ENCODE measurements at regions not wholly inside any gene's neighbourhood (a gene's known extent, or its start where the extent isn't known, plus 50 kb on each side); places are given as distances from the start of the nearest gene placed in this dataset.

GRCh38 chr9:31065691-31066090 lies 1318.8 kb upstream of the ACO1 start:
- H3K4me3 ChIP-seq, result no peak overlapping the region
- TF ChIP-seq ZNF699 (CRISPR knock-in tag; IDR thresholded peaks at IDR 0.05; ENCODE audit: insufficient replicate concordance) (no peak), EZH2 (IDR thresholded peaks at IDR 0.05; ENCODE audit: borderline replicate concordance, low read depth, low read length) (no peak), MBD2 (IDR thresholded peaks at IDR 0.05; ENCODE audit: borderline replicate concordance, low read depth) (no peak), TEAD4 (IDR thresholded peaks at IDR 0.05; ENCODE audit: low read length) (no peak), TEAD4 (CRISPR knock-in tag; IDR thresholded peaks at IDR 0.05; ENCODE audit: borderline replicate concordance) (no peak)
- FAIRE-seq, result no peak
- no peak overlapping the region for H3K4me2 ChIP-seq (ENCODE audit: insufficient read depth, low read length)
- H3K9me1 ChIP-seq (ENCODE audit: control insufficient read depth, insufficient read depth, low read length), result no peaks in the 10 kb centered on the region
- no peak overlapping the region for H3K9ac ChIP-seq (ENCODE audit: insufficient read depth in 1 of 2, low read depth in 2 of 2, low read length in 2 of 2)
- in situ Hi-C loops (cut with MboI), result no loop called here
- no CpG with 5 or more reads among the region's 3 CpGs for WGBS (ENCODE audit: insufficient coverage, low coverage, missing lambda C conversion rate)
- no peaks in the 10 kb centered on the region for H4K20me1 ChIP-seq (replicated peaks; ENCODE audit: control insufficient read depth, insufficient read depth, low read length)
- intact Hi-C loops (cut with micrococcal nuclease), result no loop called here
- ChIA-PET CTCF (ENCODE audit: low intra/inter-chr PET ratio) (no interaction called here), POLR2A (no interaction called here)
- H3K36me3 ChIP-seq (ENCODE audit: control insufficient read depth, insufficient read depth, low read length), result no peaks in the 10 kb centered on the region
- no peaks in the 10 kb centered on the region for H3K79me2 ChIP-seq (ENCODE audit: control insufficient read depth, insufficient read depth, low read length)
- H3K27ac ChIP-seq (ENCODE audit: extremely low read depth, low read depth, low read length), result no peak overlapping the region
- no peaks in the 10 kb centered on the region for H3K27me3 ChIP-seq (ENCODE audit: control insufficient read depth in 2 of 2, insufficient read depth in 2 of 2, low read length in 2 of 2)
- H3K4me1 ChIP-seq (replicated peaks in 1 of 2; ENCODE audit: control insufficient read depth in 2 of 2, insufficient read depth in 2 of 2, low read length in 2 of 2), result no peaks in the 10 kb centered on the region
- no peak for DNase-seq (ENCODE audit: extremely low read depth in 1 of 4, low spot score in 3 of 4)
- ATAC-seq, result no peak
- H2AFZ ChIP-seq (ENCODE audit: low read depth, low read length), result no peak overlapping the region
- no peaks in the 10 kb centered on the region for H3K9me3 ChIP-seq (replicated peaks; ENCODE audit: control insufficient read depth, insufficient read depth, low read depth, low read length)
- no TSS peak for BruUV-seq (replicated peaks)

GRCh38 chr9:31067418-31067817 lies 1317.0 kb upstream of the ACO1 start:
- intact Hi-C loops (cut with micrococcal nuclease), result no loop called here
- H3K9me3 ChIP-seq (replicated peaks; ENCODE audit: control insufficient read depth, insufficient read depth, low read depth, low read length), result no peaks in the 10 kb centered on the region
- no peak overlapping the region for H3K4me3 ChIP-seq
- H3K36me3 ChIP-seq (ENCODE audit: control insufficient read depth, insufficient read depth, low read length), result no peaks in the 10 kb centered on the region
- H3K9ac ChIP-seq (ENCODE audit: insufficient read depth in 1 of 2, low read depth in 2 of 2, low read length in 2 of 2), result no peak overlapping the region
- FAIRE-seq (no peak), ATAC-seq (no peak), DNase-seq (ENCODE audit: extremely low read depth in 1 of 4, low spot score in 3 of 4) (no peak)
- no peak overlapping the region for H2AFZ ChIP-seq (ENCODE audit: low read depth, low read length)
- ChIA-PET CTCF (ENCODE audit: low intra/inter-chr PET ratio) (no interaction called here), POLR2A (no interaction called here)
- in situ Hi-C loops (cut with MboI), result no loop called here
- no peaks in the 10 kb centered on the region for H3K79me2 ChIP-seq (ENCODE audit: control insufficient read depth, insufficient read depth, low read length)
- H3K27ac ChIP-seq (ENCODE audit: extremely low read depth, low read depth, low read length), result no peak overlapping the region
- no CpG with 5 or more reads among the region's 2 CpGs for WGBS (ENCODE audit: insufficient coverage, low coverage, missing lambda C conversion rate)
- H3K27me3 ChIP-seq (ENCODE audit: control insufficient read depth in 2 of 2, insufficient read depth in 2 of 2, low read length in 2 of 2), result no peaks in the 10 kb centered on the region
- no peak overlapping the region for H3K4me2 ChIP-seq (ENCODE audit: insufficient read depth, low read length)
- no peaks in the 10 kb centered on the region for H3K9me1 ChIP-seq (ENCODE audit: control insufficient read depth, insufficient read depth, low read length)
- no peaks in the 10 kb centered on the region for H4K20me1 ChIP-seq (replicated peaks; ENCODE audit: control insufficient read depth, insufficient read depth, low read length)
- no TSS peak for BruUV-seq (replicated peaks)
- H3K4me1 ChIP-seq (replicated peaks in 1 of 2; ENCODE audit: control insufficient read depth in 2 of 2, insufficient read depth in 2 of 2, low read length in 2 of 2), result no peaks in the 10 kb centered on the region
- TF ChIP-seq ZNF347 (CRISPR knock-in tag; IDR thresholded peaks at IDR 0.05; ENCODE audit: low read depth), result no peak
- TF ChIP-seq ZNF280A (IDR thresholded peaks at IDR 0.05; ENCODE audit: low read depth, partially characterized antibody), result no peak
- TF ChIP-seq ZNF140 (CRISPR knock-in tag; IDR thresholded peaks at IDR 0.05), result no peak
- TF ChIP-seq NONO (IDR thresholded peaks at IDR 0.05; ENCODE audit: low read depth in 2 of 2, low read length in 1 of 2), result no peak
- TF ChIP-seq NFIC (IDR thresholded peaks at IDR 0.05), result no peak
- TF ChIP-seq DMBX1 (CRISPR knock-in tag; IDR thresholded peaks at IDR 0.05; ENCODE audit: borderline replicate concordance), result no peak
- TF ChIP-seq FOXJ3 (CRISPR knock-in tag; IDR thresholded peaks at IDR 0.05), result no peak
- no peak for TF ChIP-seq FOSL1 (tag; conservative IDR thresholded peaks at IDR 0.05)
- TF ChIP-seq POLR3G (IDR thresholded peaks at IDR 0.05; ENCODE audit: extremely low read depth, insufficient read length, insufficient replicate concordance), result no peak
- no peak for TF ChIP-seq RFX5 (IDR thresholded peaks at IDR 0.05; ENCODE audit: low read depth, low read length)
- no peak for TF ChIP-seq ELK3 (CRISPR knock-in tag; IDR thresholded peaks at IDR 0.05)
- no peak for TF ChIP-seq ZNF431 (CRISPR knock-in tag; IDR thresholded peaks at IDR 0.05)

Data from K562 (cell line).